ENCODE measurements at regions not wholly inside any gene's neighbourhood (a gene's known extent, or its start where the extent isn't known, plus 50 kb on each side); places are given as distances from the start of the nearest gene placed in this dataset.
"Not testable (repeated sequence)": the region's sequence is repeated elsewhere in the genome, so short reads cannot be mapped to it uniquely, and the experiment has no call there.

- no peak for DNase-seq
- intact Hi-C loops (cut with DNase I), result no loop called here
Measured at GRCh38 chr2:34703292-34703691, 1104.2 kb upstream of the FAM98A start.

- intact Hi-C loops (cut with DNase I); DNase-seq: not testable (repeated sequence)
Measured at GRCh38 chr2:34702391-34702790, 1103.3 kb upstream of the FAM98A start.

GRCh38 chr2:34677591-34677990, 1078.5 kb upstream of the FAM98A start:
- DNase-seq; intact Hi-C loops (cut with DNase I): not testable (repeated sequence)

GRCh38 chr2:34677119-34677531, 1078.0 kb upstream of the FAM98A start:
- DNase-seq; intact Hi-C loops (cut with DNase I): not testable (repeated sequence)

- intact Hi-C loops (cut with DNase I), result no loop called here
- no peak for DNase-seq
Measured at GRCh38 chr2:34670482-34670881, 1071.4 kb upstream of the FAM98A start.

- DNase-seq, result no peak
- intact Hi-C loops (cut with DNase I), result no loop called here
Measured at GRCh38 chr2:34666821-34667220, 1067.7 kb upstream of the FAM98A start.

- DNase-seq, result no peak
- intact Hi-C loops (cut with DNase I), result no loop called here
Measured at GRCh38 chr2:34664266-34664665, 1065.2 kb upstream of the FAM98A start.

GRCh38 chr2:34663314-34663713, 1064.2 kb upstream of the FAM98A start:
- intact Hi-C loops (cut with DNase I), result no loop called here
- no peak for DNase-seq

- DNase-seq, result no peak
- intact Hi-C loops (cut with DNase I), result no loop called here
Measured at GRCh38 chr2:34660741-34661140, 1061.6 kb upstream of the FAM98A start.

- intact Hi-C loops (cut with DNase I), result no loop called here
- no peak for DNase-seq
Measured at GRCh38 chr2:34656632-34657031, 1057.5 kb upstream of the FAM98A start.

- no peak for DNase-seq
Measured at GRCh38 chr2:34652636-34653035, 1053.5 kb upstream of the FAM98A start.

GRCh38 chr2:34646901-34647300, 1047.8 kb upstream of the FAM98A start:
- no peak for DNase-seq
- intact Hi-C loops (cut with DNase I), result no loop called here

More at GRCh38 chr2:34652636-34653035, 1053.5 kb upstream of the FAM98A start:
- intact Hi-C loops (cut with DNase I), result no loop called here

GRCh38 chr2:34632327-34632726, 1033.2 kb upstream of the FAM98A start:
- intact Hi-C loops (cut with DNase I), result no loop called here
- DNase-seq, result no peak

GRCh38 chr2:34627003-34627402, 1027.9 kb upstream of the FAM98A start:
- intact Hi-C loops (cut with DNase I), result no loop called here
- DNase-seq, result no peak

GRCh38 chr2:34604164-34604563, 1005.1 kb upstream of the FAM98A start:
- intact Hi-C loops (cut with DNase I), result no loop called here
- DNase-seq, result no peak

GRCh38 chr2:34602262-34602661, 1003.2 kb upstream of the FAM98A start:
- DNase-seq, result no peak
- intact Hi-C loops (cut with DNase I), result no loop called here

- intact Hi-C loops (cut with DNase I), result no loop called here
Measured at GRCh38 chr2:34601561-34601960, 1002.5 kb upstream of the FAM98A start.

GRCh38 chr2:34578641-34579040, 979.5 kb upstream of the FAM98A start:
- no peak for DNase-seq
- intact Hi-C loops (cut with DNase I), result no loop called here

More at GRCh38 chr2:34601561-34601960, 1002.5 kb upstream of the FAM98A start:
- no peak for DNase-seq

- intact Hi-C loops (cut with DNase I), result no loop called here
- peak in 1 of 10 donors; percentile 24 for DNase-seq
Measured at GRCh38 chr2:34570266-34570872, 971.3 kb upstream of the FAM98A start.

- no peak for DNase-seq
- intact Hi-C loops (cut with DNase I), result no loop called here
Measured at GRCh38 chr2:34567128-34567527, 968.0 kb upstream of the FAM98A start.

- intact Hi-C loops (cut with DNase I), result no loop called here
- DNase-seq, result no peak
Measured at GRCh38 chr2:34552337-34552736, 953.2 kb upstream of the FAM98A start.

GRCh38 chr2:34549710-34550345, 950.7 kb upstream of the FAM98A start:
- intact Hi-C loops (cut with DNase I), result no loop called here
- DNase-seq, result no peak
